AG04450 (cell line): ENCODE measurements at regions not wholly inside any gene's neighbourhood (a gene's known extent, or its start where the extent isn't known, plus 50 kb on each side); places are given as distances from the start of the nearest gene placed in this dataset.

ENCODE experiments used
- CTCF ChIA-PET: fragments of 300-600, 350-600 bp; formaldehyde crosslinking; extraction: SDS; loops from one replicate; lab custom pipeline; 2022; ENCODE audit warnings: antibody characterized with exemption, inconsistent platforms; lab: Charles Lee
- POLR2A ChIA-PET: fragments of 350-600 bp; formaldehyde crosslinking; extraction: SDS; loops from one replicate; lab custom pipeline; 2021; ENCODE audit warnings: antibody characterized with exemption, inconsistent platforms; lab: Yijun Ruan, JAX
- DNase-seq: peaks from one replicate; pipeline ENCODE4 v3.0.0-alpha.2; 2011; ENCODE audit warnings: low read depth, low spot score
- H3K27ac ChIP-seq: one replicate; pipeline ENCODE4 v1.5.1; 2012; ENCODE audit warnings: low read depth, low read length, control low read depth
- H3K27me3 ChIP-seq: one replicate; pipeline ENCODE4 v1.6.0; 2012; ENCODE audit warnings: low read length; ENCODE audit not compliant: control insufficient read depth, insufficient read depth
- H3K4me3 ChIP-seq: 2 replicates; pipeline ENCODE4 v1.5.1; 2011; ENCODE audit warnings: mild to moderate bottlenecking, low read depth, low read length, control low read depth
- H3K9me3 ChIP-seq: 2 replicates; pipeline ENCODE4 v1.5.1; 2012; ENCODE audit warnings: low read length; ENCODE audit not compliant: control insufficient read depth, insufficient read depth
- CTCF ChIP-seq: IDR thresholded peaks from 2 replicates; pipeline ENCODE4 v1.5.1; 2011; ENCODE audit warnings: low read depth, low read length, control low read depth, inconsistent platforms

GRCh38 chr2:34604164-34604563, 1005.1 kb upstream of the FAM98A start:
- no peak for TF ChIP-seq CTCF
- no peak for DNase-seq

GRCh38 chr2:34602262-34602661, 1003.2 kb upstream of the FAM98A start:
- Histone ChIP-seq H3K4me3 (no peak overlapping the region), H3K27me3 (no peaks in the 10 kb centered on the region), H3K27ac (no peak overlapping the region), H3K9me3 (peaks cover 14% of the 10 kb centered on the region)
- DNase-seq, result no peak
- ChIA-PET POLR2A (no interaction called here), CTCF (no interaction called here)
- no peak for TF ChIP-seq CTCF

More at GRCh38 chr2:34604164-34604563, 1005.1 kb upstream of the FAM98A start:
- no peak overlapping the region for H3K4me3 ChIP-seq
- H3K27ac ChIP-seq, result no peak overlapping the region
- H3K27me3 ChIP-seq, result no peaks in the 10 kb centered on the region
- ChIA-PET POLR2A (no interaction called here), CTCF (no interaction called here)
- H3K9me3 ChIP-seq, result peaks cover 16% of the 10 kb centered on the region

GRCh38 chr2:34601561-34601960, 1002.5 kb upstream of the FAM98A start:
- TF ChIP-seq CTCF, result no peak
- ChIA-PET CTCF (no interaction called here), POLR2A (no interaction called here)
- no peak for DNase-seq
- Histone ChIP-seq H3K4me3 (no peak overlapping the region), H3K9me3 (peaks cover 14% of the 10 kb centered on the region), H3K27ac (no peak overlapping the region), H3K27me3 (no peaks in the 10 kb centered on the region)

- TF ChIP-seq CTCF, result no peak
- no peak overlapping the region for H3K4me3 ChIP-seq
- DNase-seq, result no peak
- H3K27ac ChIP-seq, result no peak overlapping the region
- H3K9me3 ChIP-seq, result no peaks in the 10 kb centered on the region
- H3K27me3 ChIP-seq, result no peaks in the 10 kb centered on the region
- ChIA-PET POLR2A (no interaction called here), CTCF (no interaction called here)
Observed at GRCh38 chr2:34578641-34579040, 979.5 kb upstream of the FAM98A start.

- POLR2A ChIA-PET, result no interaction called here
- CTCF ChIA-PET, result no interaction called here
- Histone ChIP-seq H3K27me3 (no peaks in the 10 kb centered on the region), H3K4me3 (no peak overlapping the region), H3K27ac (no peak overlapping the region), H3K9me3 (peaks cover 13% of the 10 kb centered on the region; the same call in 1 of the 2 replicates)
- no peak for TF ChIP-seq CTCF
- no peak for DNase-seq
Observed at GRCh38 chr2:34570266-34570872, 971.3 kb upstream of the FAM98A start.
